NB4 (cell line): ENCODE measurements at regions not wholly inside any gene's neighbourhood (a gene's known extent, or its start where the extent isn't known, plus 50 kb on each side); places are given as distances from the start of the nearest gene placed in this dataset.

Source experiments
- POLR2A ChIP-seq: IDR thresholded peaks from 2 replicates; pipeline ENCODE4 v1.6.1; 2011; ENCODE audit warnings: mild to moderate bottlenecking; ENCODE audit not compliant: insufficient read length; ENCODE audit errors: extremely low read depth
- TF ChIP-seq, protein P1 (sequence below): IDR thresholded peaks from one replicate; pipeline ENCODE4 v1.5.1; 2012; ENCODE audit warnings: low read depth, low read length
- TF ChIP-seq, protein P2 (sequence below): IDR thresholded peaks from 2 replicates; pipeline ENCODE4 v1.6.1; 2011; ENCODE audit warnings: low read depth, low read length

DNA sequence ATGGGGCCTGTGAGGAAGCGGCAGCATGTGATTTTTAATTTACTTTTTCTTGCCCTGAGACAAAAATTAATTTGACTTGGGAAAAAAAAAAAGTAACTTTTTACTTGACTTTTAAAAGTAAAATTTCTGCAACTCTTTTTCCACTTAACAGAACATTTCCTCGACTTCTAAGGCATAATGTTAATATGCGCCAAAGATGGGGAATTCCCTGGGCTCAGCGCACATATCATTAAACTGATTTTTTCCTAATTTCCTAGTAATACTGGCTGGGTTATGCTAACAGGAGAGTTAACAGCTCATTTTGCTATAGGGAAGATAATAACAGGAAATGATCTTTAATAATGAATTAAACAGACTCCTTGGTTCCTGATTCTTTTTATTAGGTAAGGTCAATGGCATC, 120.6 kb upstream of the CDH5 start:
- TF ChIP-seq, protein P1, sequence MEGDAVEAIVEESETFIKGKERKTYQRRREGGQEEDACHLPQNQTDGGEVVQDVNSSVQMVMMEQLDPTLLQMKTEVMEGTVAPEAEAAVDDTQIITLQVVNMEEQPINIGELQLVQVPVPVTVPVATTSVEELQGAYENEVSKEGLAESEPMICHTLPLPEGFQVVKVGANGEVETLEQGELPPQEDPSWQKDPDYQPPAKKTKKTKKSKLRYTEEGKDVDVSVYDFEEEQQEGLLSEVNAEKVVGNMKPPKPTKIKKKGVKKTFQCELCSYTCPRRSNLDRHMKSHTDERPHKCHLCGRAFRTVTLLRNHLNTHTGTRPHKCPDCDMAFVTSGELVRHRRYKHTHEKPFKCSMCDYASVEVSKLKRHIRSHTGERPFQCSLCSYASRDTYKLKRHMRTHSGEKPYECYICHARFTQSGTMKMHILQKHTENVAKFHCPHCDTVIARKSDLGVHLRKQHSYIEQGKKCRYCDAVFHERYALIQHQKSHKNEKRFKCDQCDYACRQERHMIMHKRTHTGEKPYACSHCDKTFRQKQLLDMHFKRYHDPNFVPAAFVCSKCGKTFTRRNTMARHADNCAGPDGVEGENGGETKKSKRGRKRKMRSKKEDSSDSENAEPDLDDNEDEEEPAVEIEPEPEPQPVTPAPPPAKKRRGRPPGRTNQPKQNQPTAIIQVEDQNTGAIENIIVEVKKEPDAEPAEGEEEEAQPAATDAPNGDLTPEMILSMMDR: no peak
- TF ChIP-seq POLR2A: no peak
- TF ChIP-seq, protein P2, sequence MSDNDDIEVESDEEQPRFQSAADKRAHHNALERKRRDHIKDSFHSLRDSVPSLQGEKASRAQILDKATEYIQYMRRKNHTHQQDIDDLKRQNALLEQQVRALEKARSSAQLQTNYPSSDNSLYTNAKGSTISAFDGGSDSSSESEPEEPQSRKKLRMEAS: no peak
